ENCODE measurements at regions not wholly inside any gene's neighbourhood (a gene's known extent, or its start where the extent isn't known, plus 50 kb on each side); places are given as distances from the start of the nearest gene placed in this dataset.

GRCh38 chr4:177087499-177087898, 222.2 kb upstream of the NEIL3 start:
- H3K4me3 Mint-ChIP-seq, result no peak overlapping the region
- DNase-seq (ENCODE audit: low read depth, low spot score), result no peak
- H3K4me1 Mint-ChIP-seq, result peaks cover 7% of the 10 kb centered on the region
- no peaks in the 10 kb centered on the region for H3K36me3 Mint-ChIP-seq (ENCODE audit: low read depth)
- no peak for TF ChIP-seq CTCF (conservative IDR thresholded peaks at IDR 0.05)
- no peaks in the 10 kb centered on the region for H3K27me3 Mint-ChIP-seq (ENCODE audit: low read depth)
- H3K27ac Mint-ChIP-seq (ENCODE audit: unreplicated experiment), result no peak overlapping the region
- no peaks in the 10 kb centered on the region for H3K9me3 Mint-ChIP-seq

- Mint-ChIP-seq H3K27me3 (ENCODE audit: low read depth) (no peaks in the 10 kb centered on the region), H3K9me3 (no peaks in the 10 kb centered on the region), H3K4me1 (no peaks in the 10 kb centered on the region), H3K4me3 (no peak overlapping the region), H3K36me3 (ENCODE audit: low read depth) (no peaks in the 10 kb centered on the region), H3K27ac (ENCODE audit: unreplicated experiment) (no peak overlapping the region)
- TF ChIP-seq CTCF (conservative IDR thresholded peaks at IDR 0.05), result no peak
- DNase-seq (ENCODE audit: low read depth, low spot score), result no peak
Observed at GRCh38 chr4:177091515-177091914, 218.2 kb upstream of the NEIL3 start.

- Mint-ChIP-seq H3K36me3 (ENCODE audit: low read depth) (no peaks in the 10 kb centered on the region), H3K27me3 (ENCODE audit: low read depth) (no peaks in the 10 kb centered on the region), H3K4me3 (no peak overlapping the region), H3K4me1 (no peaks in the 10 kb centered on the region), H3K27ac (ENCODE audit: unreplicated experiment) (no peak overlapping the region), H3K9me3 (no peaks in the 10 kb centered on the region)
- TF ChIP-seq CTCF (conservative IDR thresholded peaks at IDR 0.05), result no peak
- DNase-seq (ENCODE audit: low read depth, low spot score), result no peak
Observed at GRCh38 chr4:177092807-177093206, 216.9 kb upstream of the NEIL3 start.

GRCh38 chr4:177093964-177094363, 215.7 kb upstream of the NEIL3 start:
- no peaks in the 10 kb centered on the region for H3K27me3 Mint-ChIP-seq (ENCODE audit: low read depth)
- no peaks in the 10 kb centered on the region for H3K4me1 Mint-ChIP-seq
- no peak overlapping the region for H3K27ac Mint-ChIP-seq (ENCODE audit: unreplicated experiment)
- no peak overlapping the region for H3K4me3 Mint-ChIP-seq
- no peaks in the 10 kb centered on the region for H3K9me3 Mint-ChIP-seq
- DNase-seq (ENCODE audit: low read depth, low spot score), result no peak
- H3K36me3 Mint-ChIP-seq (ENCODE audit: low read depth), result no peaks in the 10 kb centered on the region
- TF ChIP-seq CTCF (conservative IDR thresholded peaks at IDR 0.05), result no peak

- H3K36me3 Mint-ChIP-seq (ENCODE audit: low read depth), result no peaks in the 10 kb centered on the region
- no peak overlapping the region for H3K4me3 Mint-ChIP-seq
- no peak for DNase-seq (ENCODE audit: low read depth, low spot score)
- no peaks in the 10 kb centered on the region for H3K27me3 Mint-ChIP-seq (ENCODE audit: low read depth)
- no peaks in the 10 kb centered on the region for H3K4me1 Mint-ChIP-seq
- no peak overlapping the region for H3K27ac Mint-ChIP-seq (ENCODE audit: unreplicated experiment)
- TF ChIP-seq CTCF (conservative IDR thresholded peaks at IDR 0.05), result no peak
- H3K9me3 Mint-ChIP-seq, result no peaks in the 10 kb centered on the region
Observed at GRCh38 chr4:177097291-177097690, 212.4 kb upstream of the NEIL3 start.

GRCh38 chr4:177099211-177099610, 210.5 kb upstream of the NEIL3 start:
- Mint-ChIP-seq H3K4me1 (no peaks in the 10 kb centered on the region), H3K27me3 (ENCODE audit: low read depth) (no peaks in the 10 kb centered on the region), H3K9me3 (no peaks in the 10 kb centered on the region), H3K4me3 (no peak overlapping the region), H3K36me3 (ENCODE audit: low read depth) (no peaks in the 10 kb centered on the region), H3K27ac (ENCODE audit: unreplicated experiment) (no peak overlapping the region)
- DNase-seq (ENCODE audit: low read depth, low spot score), result no peak
- no peak for TF ChIP-seq CTCF (conservative IDR thresholded peaks at IDR 0.05)
